IMR-90 (cell line): ENCODE measurements at regions not wholly inside any gene's neighbourhood (a gene's known extent, or its start where the extent isn't known, plus 50 kb on each side); places are given as distances from the start of the nearest gene placed in this dataset.

Experiments
- ATAC-seq: fragments of 200-7000 bp; cut with Tn5 transposase; 2 replicates; pipeline ENCODE4 v1.9.1; 2020; ENCODE audit warnings: low read depth, mild to moderate bottlenecking, moderate library complexity
- BruUV-seq: library from RNA; stranded (reverse); fragments of 400-500 nt; replicated peaks from 2 replicates; lab custom pipeline; 2021; lab: Mats Ljungman, UMichigan
- CTCF ChIA-PET: fragments of 300-600 bp; formaldehyde crosslinking; extraction: SDS; loops from one replicate; lab custom pipeline; 2021; ENCODE audit warnings: antibody characterized with exemption; lab: Yijun Ruan, JAX
- POLR2A ChIA-PET: fragments of 300-600 bp; sonication (Branson Sonifier 250); formaldehyde crosslinking; loops from one replicate; lab custom pipeline; 2022; ENCODE audit warnings: antibody characterized with exemption; ENCODE audit not compliant: unreplicated experiment; lab: Charles Lee
- DNase-seq: peaks from one replicate; pipeline ENCODE4 v3.0.0; 2013
- H2AFZ ChIP-seq: replicated peaks from 2 replicates; pipeline ENCODE3; 2013; ENCODE audit warnings: low read length, mild to moderate bottlenecking; ENCODE audit not compliant: poor library complexity
- H2AK5ac ChIP-seq: 2 replicates; pipeline ENCODE4 v1.6.1; 2013; ENCODE audit warnings: low read depth, low read length, inconsistent platforms
- H2AK9ac ChIP-seq: replicated peaks from 2 replicates; pipeline ENCODE3; 2013; ENCODE audit warnings: mild to moderate bottlenecking, low read depth, low read length, moderate library complexity; ENCODE audit not compliant: poor library complexity
- H2BK120ac ChIP-seq: 2 replicates; pipeline ENCODE4 v1.6.1; 2013; ENCODE audit warnings: low read depth, low read length, inconsistent platforms
- H2BK15ac ChIP-seq: 3 replicates; pipeline ENCODE4 v1.6.1; 2013; ENCODE audit warnings: low read depth, low read length, inconsistent platforms
- H2BK20ac ChIP-seq: 2 replicates; pipeline ENCODE4 v1.6.1; 2013; ENCODE audit warnings: low read depth, mild to moderate bottlenecking, inconsistent platforms, low read length, moderate library complexity
- H2BK5ac ChIP-seq: 2 replicates; pipeline ENCODE4 v1.6.1; 2013; ENCODE audit warnings: mild to moderate bottlenecking, low read depth, low read length, inconsistent platforms; ENCODE audit not compliant: poor library complexity, severe bottlenecking
- H3K14ac ChIP-seq: replicated peaks from 2 replicates; pipeline ENCODE4 v1.6.1; 2013; ENCODE audit warnings: low read depth, low read length, inconsistent platforms
- H3K18ac ChIP-seq: 2 replicates; pipeline ENCODE4 v1.6.1; 2013; ENCODE audit warnings: low read depth, low read length, control low read depth
- H3K23ac ChIP-seq: 2 replicates; pipeline ENCODE4 v1.6.1; 2013; ENCODE audit warnings: low read depth, low read length, inconsistent platforms
- H3K27ac ChIP-seq: 2 replicates; pipeline ENCODE4 v1.5.1; 2013; ENCODE audit warnings: mild to moderate bottlenecking, control low read depth, low read length; ENCODE audit not compliant: insufficient read depth
- H3K27me3 ChIP-seq: 2 replicates; pipeline ENCODE4 v1.6.1; 2013; ENCODE audit warnings: low read length; ENCODE audit not compliant: control insufficient read depth, insufficient read depth
- H3K36me3 ChIP-seq: 2 replicates; pipeline ENCODE4 v1.6.1; 2013; ENCODE audit warnings: low read length, mixed read lengths; ENCODE audit not compliant: control insufficient read depth, insufficient read depth
- H3K4ac ChIP-seq: 2 replicates; pipeline ENCODE4 v1.6.1; 2013; ENCODE audit warnings: low read depth, low read length, inconsistent platforms
- H3K4me1 ChIP-seq: 2 replicates; pipeline ENCODE4 v1.6.1; 2013; ENCODE audit warnings: low read length, mixed read lengths; ENCODE audit not compliant: control insufficient read depth, insufficient read depth
- H3K4me2 ChIP-seq: 2 replicates; pipeline ENCODE4 v1.6.1; 2013; ENCODE audit warnings: low read depth, mild to moderate bottlenecking, control low read depth, low read length, moderate library complexity
- H3K4me3 ChIP-seq: 2 replicates; pipeline ENCODE4 v1.5.1; 2013; ENCODE audit warnings: low read depth, mild to moderate bottlenecking, control low read depth, low read length, moderate library complexity; ENCODE audit not compliant: insufficient read depth
- H3K56ac ChIP-seq: 2 replicates; pipeline ENCODE4 v1.6.1; 2013; ENCODE audit warnings: low read length, inconsistent platforms; ENCODE audit not compliant: insufficient read depth; ENCODE audit errors: extremely low read depth
- H3K79me1 ChIP-seq, 2 experiments: 2 replicates each; pipeline ENCODE4 v1.6.1; 2013; ENCODE audit warnings: low read length in 2 of 2, inconsistent platforms in 1 of 2, low read depth in 1 of 2
- H3K9ac ChIP-seq: 2 replicates; pipeline ENCODE4 v1.6.1; 2013; ENCODE audit warnings: low read depth, low read length, control low read depth
- H3K9me1 ChIP-seq: 2 replicates; pipeline ENCODE4 v1.6.1; 2013; ENCODE audit warnings: low read length, inconsistent platforms; ENCODE audit not compliant: insufficient read depth
- H3K9me3 ChIP-seq: 2 replicates; pipeline ENCODE4 v1.6.1; 2013; ENCODE audit warnings: low read length; ENCODE audit not compliant: control insufficient read depth, insufficient read depth
- H4K20me1 ChIP-seq: 2 replicates; pipeline ENCODE4 v1.6.1; 2013; ENCODE audit warnings: low read length, inconsistent platforms; ENCODE audit not compliant: insufficient read depth
- H4K5ac ChIP-seq: 2 replicates; pipeline ENCODE4 v1.6.1; 2013; ENCODE audit warnings: mild to moderate bottlenecking, low read depth, low read length, control low read depth
- H4K8ac ChIP-seq, 2 experiments: 2 replicates each; pipeline ENCODE4 v1.6.1; 2013; ENCODE audit warnings: low read depth in 2 of 2, low read length in 2 of 2, control low read depth in 1 of 2, inconsistent platforms in 1 of 2
- H4K91ac ChIP-seq: 2 replicates; pipeline ENCODE4 v1.6.1; 2013; ENCODE audit warnings: low read depth, low read length, inconsistent platforms; ENCODE audit not compliant: insufficient read depth
- CEBPB ChIP-seq: IDR thresholded peaks from 2 replicates; pipeline ENCODE4 v1.6.1; 2012; ENCODE audit warnings: low read depth, low read length, improper control_type of control experiment
- CHD1 ChIP-seq: IDR thresholded peaks from 2 replicates; pipeline ENCODE4 v1.6.1; 2012; ENCODE audit warnings: low read depth, low read length, improper control_type of control experiment
- FOS ChIP-seq: fragments of 150-350 bp; IDR thresholded peaks from 2 replicates; pipeline ENCODE4 v1.6.1; 2016; ENCODE audit warnings: low read depth, low read length
- MAFK ChIP-seq: IDR thresholded peaks from 2 replicates; pipeline ENCODE4 v1.6.1; 2012; ENCODE audit warnings: low read depth, low read length, improper control_type of control experiment
- WGBS, 2 experiments: methylation state at CpG; one replicate each; pipeline versions ENCODE4 v1.1.5 to v1.1.7; 2013; ENCODE audit warnings: missing lambda C conversion rate in 2 of 2; ENCODE audit not compliant: insufficient read length in 1 of 2; ENCODE audit errors: extremely low coverage in 2 of 2; 5-methylcytosine and 5-hydroxymethylcytosine counted together
- dilution Hi-C: fragments of 300-500 bp; cut with HindIII; formaldehyde crosslinking; loops from one replicate; pipeline ENCODE4 v1.14.3; 2018; ENCODE audit warnings: low sequenced_read_pairs; ENCODE audit not compliant: unreplicated experiment
- in situ Hi-C: fragments of 300-500 bp; cut with MboI; formaldehyde crosslinking; loops from 3 replicates; pipeline ENCODE4 v1.14.3; 2019; ENCODE audit warnings: low sequenced_read_pairs, inconsistent platforms, mixed read lengths
- intact Hi-C: fragments of 100-400 bp; cut with micrococcal nuclease; formaldehyde crosslinking; loops from 2 replicates; pipeline ENCODE4 v1.10.0; 2022
- TF ChIP-seq, protein P1 (sequence below): conservative IDR thresholded peaks from 2 replicates; pipeline ENCODE4 v1.5.1; 2012; ENCODE audit warnings: mild to moderate bottlenecking, low read depth, low read length, improper control_type of control experiment

DNA sequence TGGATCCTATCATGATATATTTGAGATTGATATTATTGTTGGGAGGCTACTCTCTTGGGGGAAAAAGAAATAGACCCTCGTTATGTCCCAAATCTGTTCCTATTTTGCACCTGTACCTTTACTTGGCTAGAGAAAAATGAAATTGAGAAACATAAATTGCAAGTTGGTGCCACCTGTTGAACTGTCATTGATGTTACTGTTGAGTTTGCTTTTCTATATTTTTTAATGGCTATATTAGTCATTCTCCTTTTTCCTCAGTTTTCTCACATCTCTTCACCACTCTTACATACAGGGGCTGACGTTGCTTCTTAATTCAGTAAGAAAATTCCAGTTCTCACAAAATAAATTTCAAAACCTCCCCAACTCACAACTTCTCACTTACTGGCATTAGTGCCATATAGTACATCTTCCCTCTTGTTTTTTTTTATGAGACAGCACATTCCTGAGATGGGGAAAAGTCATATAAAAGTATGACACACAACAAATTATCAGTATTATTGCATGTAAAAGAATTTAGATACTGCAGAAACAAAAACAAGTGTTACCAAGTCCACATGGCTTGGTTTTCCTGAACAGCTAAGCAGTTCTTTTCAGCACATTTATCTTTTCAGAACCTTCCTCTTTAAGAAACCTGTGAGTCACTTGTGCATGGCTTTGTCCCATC is 348.3 kb upstream of the DSEL start:
- Histone ChIP-seq H3K27ac (no peak overlapping the region), H3K14ac (peak overlapping the region; percentile 5; the same call in 1 of the 2 replicates), H3K9ac (no peak overlapping the region), H4K5ac (no peak overlapping the region), H2BK5ac (peak overlapping the region; percentile 62), H3K18ac (peak overlapping the region; percentile 78; the same call in 1 of the 2 replicates), H3K9me3 (no peaks in the 10 kb centered on the region), H3K4ac (peak overlapping the region; percentile 16; the same call in 1 of the 2 replicates), H3K4me1 (peaks cover 2% of the 10 kb centered on the region; the same call in 1 of the 2 replicates), H2AK9ac (no peak overlapping the region), H3K36me3 (no peaks in the 10 kb centered on the region), H3K27me3 (no peaks in the 10 kb centered on the region), H2BK120ac (peak overlapping the region; percentile 20; the same call in 1 of the 2 replicates), H2BK15ac (no peak overlapping the region), H2AFZ (no peak overlapping the region), H3K23ac (no peak overlapping the region), H2BK20ac (peak overlapping the region; percentile 43; the same call in 1 of the 2 replicates), H2AK5ac (no peak overlapping the region), H4K8ac (no peak overlapping the region), H3K4me2 (no peak overlapping the region; the same call in 1 of the 2 replicates), H3K4me3 (no peak overlapping the region), H3K79me1 (no peaks in the 10 kb centered on the region), H3K56ac (no peak overlapping the region), H4K91ac (no peak overlapping the region), H3K9me1 (no peaks in the 10 kb centered on the region), H4K20me1 (no peaks in the 10 kb centered on the region)
- in situ Hi-C loops (loop anchor here (10.0 kb wide), 1 partner anchor 350 kb away; the partner anchor contains the start of gene DSEL), intact Hi-C loops (loop anchor here (5.0 to 10.0 kb wide), 3 partner anchors 190 to 650 kb away; partner anchors contain the start of gene DSEL), dilution Hi-C loops (no loop called here)
- no TSS peak for BruUV-seq
- TF ChIP-seq FOS: no peak
- peak; percentile 41; the same call in 1 of the 2 replicates for TF ChIP-seq MAFK
- TF ChIP-seq, protein P1, sequence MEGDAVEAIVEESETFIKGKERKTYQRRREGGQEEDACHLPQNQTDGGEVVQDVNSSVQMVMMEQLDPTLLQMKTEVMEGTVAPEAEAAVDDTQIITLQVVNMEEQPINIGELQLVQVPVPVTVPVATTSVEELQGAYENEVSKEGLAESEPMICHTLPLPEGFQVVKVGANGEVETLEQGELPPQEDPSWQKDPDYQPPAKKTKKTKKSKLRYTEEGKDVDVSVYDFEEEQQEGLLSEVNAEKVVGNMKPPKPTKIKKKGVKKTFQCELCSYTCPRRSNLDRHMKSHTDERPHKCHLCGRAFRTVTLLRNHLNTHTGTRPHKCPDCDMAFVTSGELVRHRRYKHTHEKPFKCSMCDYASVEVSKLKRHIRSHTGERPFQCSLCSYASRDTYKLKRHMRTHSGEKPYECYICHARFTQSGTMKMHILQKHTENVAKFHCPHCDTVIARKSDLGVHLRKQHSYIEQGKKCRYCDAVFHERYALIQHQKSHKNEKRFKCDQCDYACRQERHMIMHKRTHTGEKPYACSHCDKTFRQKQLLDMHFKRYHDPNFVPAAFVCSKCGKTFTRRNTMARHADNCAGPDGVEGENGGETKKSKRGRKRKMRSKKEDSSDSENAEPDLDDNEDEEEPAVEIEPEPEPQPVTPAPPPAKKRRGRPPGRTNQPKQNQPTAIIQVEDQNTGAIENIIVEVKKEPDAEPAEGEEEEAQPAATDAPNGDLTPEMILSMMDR: no peak
- 0 out of 2 replicates have a peak, but pooled peaks have one; percentile 2 for TF ChIP-seq CEBPB
- no peak for TF ChIP-seq CHD1
- ChIA-PET POLR2A (no interaction called here), CTCF (no interaction called here)
- ATAC-seq: peak; percentile 41
- no CpG with 5 or more reads among the region's 2 CpGs for WGBS, 2 experiments
- DNase-seq: peak; percentile 58
